KMS-11 (cell line): ENCODE measurements at regions not wholly inside any gene's neighbourhood (a gene's known extent, or its start where the extent isn't known, plus 50 kb on each side); places are given as distances from the start of the nearest gene placed in this dataset.
"Not testable (repeated sequence)": the region's sequence is repeated elsewhere in the genome, so short reads cannot be mapped to it uniquely, and the experiment has no call there.

Source experiments
- H2AFZ ChIP-seq: fragments of 200-600 bp; sonication (generic); 2 replicates; pipeline ENCODE4 v1.6.1; 2016; ENCODE audit warnings: antibody characterized with exemption, mixed run types, low read depth
- H3K27ac ChIP-seq: fragments of 200-600 bp; sonication (generic); 2 replicates; pipeline ENCODE4 v1.6.1; 2016; ENCODE audit warnings: mild to moderate bottlenecking, mixed run types
- H3K27me3 ChIP-seq: fragments of 200-600 bp; sonication (generic); 2 replicates; pipeline ENCODE4 v1.6.1; 2017; ENCODE audit warnings: mild to moderate bottlenecking, low read depth, mixed run types, moderate library complexity; ENCODE audit not compliant: insufficient read depth
- H3K36me3 ChIP-seq: fragments of 200-600 bp; sonication (generic); 2 replicates; pipeline ENCODE4 v1.6.1; 2017; ENCODE audit warnings: mild to moderate bottlenecking, mixed run types; ENCODE audit not compliant: insufficient read depth
- H3K4me1 ChIP-seq: fragments of 200-600 bp; sonication (generic); 2 replicates; pipeline ENCODE4 v1.6.1; 2016; ENCODE audit warnings: mild to moderate bottlenecking, low read depth, mixed run types; ENCODE audit not compliant: poor library complexity, severe bottlenecking
- H3K4me2 ChIP-seq: fragments of 200-600 bp; sonication (generic); 2 replicates; pipeline ENCODE4 v1.7.0; 2016; ENCODE audit warnings: mild to moderate bottlenecking, mixed run types
- H3K4me3 ChIP-seq: fragments of 200-600 bp; sonication (generic); IDR thresholded peaks from 2 replicates; pipeline ENCODE4 v1.6.1; 2017; ENCODE audit warnings: low read depth, low read length, mixed read lengths; ENCODE audit not compliant: insufficient read depth
- H3K79me2 ChIP-seq: fragments of 200-600 bp; sonication (generic); 2 replicates; pipeline ENCODE4 v1.6.1; 2016; ENCODE audit warnings: low read depth, mixed run types; ENCODE audit not compliant: insufficient read depth
- H3K9ac ChIP-seq: fragments of 200-600 bp; sonication (generic); 2 replicates; pipeline ENCODE4 v1.6.1; 2016; ENCODE audit warnings: mild to moderate bottlenecking, mixed run types
- H4K20me1 ChIP-seq: fragments of 200-600 bp; sonication (generic); 2 replicates; pipeline ENCODE4 v1.6.1; 2016; ENCODE audit warnings: mild to moderate bottlenecking, mixed run types; ENCODE audit not compliant: insufficient read depth
- TF ChIP-seq, protein P1 (sequence below): fragments of 200-600 bp; sonication (generic); conservative IDR thresholded peaks from 2 replicates; pipeline ENCODE4 v1.6.1; 2017; ENCODE audit warnings: low read depth, mild to moderate bottlenecking, antibody characterized with exemption, low read length, moderate library complexity, mixed read lengths

DNA sequence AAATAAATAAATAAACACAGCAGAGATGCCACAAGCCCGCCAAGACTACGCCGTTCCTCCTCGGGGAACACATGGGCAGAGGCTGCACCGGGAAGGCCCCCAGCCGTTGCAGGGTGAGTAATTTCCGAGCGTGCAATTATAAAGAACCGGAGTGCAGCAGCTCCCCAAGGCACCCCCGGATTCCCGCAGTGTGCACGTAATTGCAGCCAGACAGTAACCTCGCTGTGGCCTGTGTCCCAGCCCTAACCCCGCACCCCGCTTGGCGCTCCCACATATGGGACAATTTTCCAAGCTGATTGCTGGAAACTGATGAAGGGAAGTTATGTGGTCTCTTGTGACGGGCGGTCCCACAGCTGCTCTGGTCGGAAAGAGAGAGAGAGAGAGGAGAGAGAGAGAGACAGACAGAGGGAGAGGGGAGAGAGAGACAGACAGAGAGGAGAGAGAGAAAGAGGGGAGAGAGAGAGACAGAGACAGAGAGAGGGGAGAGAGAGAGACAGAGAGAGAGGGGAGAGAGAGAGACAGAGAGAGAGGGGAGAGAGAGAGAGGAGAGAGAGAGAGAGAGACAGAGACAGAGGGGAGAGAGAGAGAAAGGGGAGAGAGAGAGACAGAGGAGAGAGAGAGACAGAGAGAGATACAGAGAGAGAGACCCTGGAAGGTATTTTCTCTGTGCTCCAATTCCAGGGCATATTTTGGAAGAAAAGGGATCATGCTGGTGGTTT, 275.4 kb downstream of the SHOX start:
- H3K4me3 ChIP-seq = no peak overlapping the region
- H3K27me3 ChIP-seq = no peaks in the 10 kb centered on the region
- H3K36me3 ChIP-seq = no peaks in the 10 kb centered on the region
- TF ChIP-seq, protein P1, sequence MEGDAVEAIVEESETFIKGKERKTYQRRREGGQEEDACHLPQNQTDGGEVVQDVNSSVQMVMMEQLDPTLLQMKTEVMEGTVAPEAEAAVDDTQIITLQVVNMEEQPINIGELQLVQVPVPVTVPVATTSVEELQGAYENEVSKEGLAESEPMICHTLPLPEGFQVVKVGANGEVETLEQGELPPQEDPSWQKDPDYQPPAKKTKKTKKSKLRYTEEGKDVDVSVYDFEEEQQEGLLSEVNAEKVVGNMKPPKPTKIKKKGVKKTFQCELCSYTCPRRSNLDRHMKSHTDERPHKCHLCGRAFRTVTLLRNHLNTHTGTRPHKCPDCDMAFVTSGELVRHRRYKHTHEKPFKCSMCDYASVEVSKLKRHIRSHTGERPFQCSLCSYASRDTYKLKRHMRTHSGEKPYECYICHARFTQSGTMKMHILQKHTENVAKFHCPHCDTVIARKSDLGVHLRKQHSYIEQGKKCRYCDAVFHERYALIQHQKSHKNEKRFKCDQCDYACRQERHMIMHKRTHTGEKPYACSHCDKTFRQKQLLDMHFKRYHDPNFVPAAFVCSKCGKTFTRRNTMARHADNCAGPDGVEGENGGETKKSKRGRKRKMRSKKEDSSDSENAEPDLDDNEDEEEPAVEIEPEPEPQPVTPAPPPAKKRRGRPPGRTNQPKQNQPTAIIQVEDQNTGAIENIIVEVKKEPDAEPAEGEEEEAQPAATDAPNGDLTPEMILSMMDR = no peak
- no peak overlapping the region for H3K4me2 ChIP-seq
- H4K20me1 ChIP-seq = no peaks in the 10 kb centered on the region
- H2AFZ ChIP-seq = no peak overlapping the region
- no peak overlapping the region for H3K27ac ChIP-seq
- no peaks in the 10 kb centered on the region for H3K4me1 ChIP-seq
- H3K79me2 ChIP-seq = no peaks in the 10 kb centered on the region
- H3K9ac ChIP-seq = no peak overlapping the region

- Histone ChIP-seq H3K9ac (no peak overlapping the region), H3K4me2 (no peak overlapping the region), H3K79me2 (no peaks in the 10 kb centered on the region), H3K4me3 (no peak overlapping the region), H3K27me3 (no peaks in the 10 kb centered on the region), H3K27ac (no peak overlapping the region), H2AFZ (no peak overlapping the region), H4K20me1 (no peaks in the 10 kb centered on the region), H3K4me1 (no peaks in the 10 kb centered on the region), H3K36me3 (no peaks in the 10 kb centered on the region)
- TF ChIP-seq, protein P1 = no peak
Measured at GRCh38 chrX:903116-903515, 272.5 kb downstream of the SHOX start.

- H2AFZ ChIP-seq = no peak overlapping the region
- no peak overlapping the region for H3K4me2 ChIP-seq
- no peak overlapping the region for H3K9ac ChIP-seq
- H3K27ac ChIP-seq = no peak overlapping the region
- H3K36me3 ChIP-seq = no peaks in the 10 kb centered on the region
- H3K4me3 ChIP-seq = no peak overlapping the region
- no peaks in the 10 kb centered on the region for H3K27me3 ChIP-seq
- H3K4me1 ChIP-seq = no peaks in the 10 kb centered on the region
- TF ChIP-seq, protein P1 = no peak
- no peaks in the 10 kb centered on the region for H3K79me2 ChIP-seq
- H4K20me1 ChIP-seq = no peaks in the 10 kb centered on the region
Measured at GRCh38 chrX:896256-896655, 265.7 kb downstream of the SHOX start.

GRCh38 chrX:889966-890651, 259.5 kb downstream of the SHOX start:
- no peaks in the 10 kb centered on the region for H4K20me1 ChIP-seq
- no peak overlapping the region for H3K4me3 ChIP-seq
- H3K4me1 ChIP-seq = no peaks in the 10 kb centered on the region
- H3K9ac ChIP-seq = no peak overlapping the region
- TF ChIP-seq, protein P1 = no peak
- H3K27me3 ChIP-seq = no peaks in the 10 kb centered on the region
- H2AFZ ChIP-seq = no peak overlapping the region
- H3K79me2 ChIP-seq = no peaks in the 10 kb centered on the region
- no peak overlapping the region for H3K4me2 ChIP-seq
- H3K36me3 ChIP-seq = no peaks in the 10 kb centered on the region
- no peak overlapping the region for H3K27ac ChIP-seq

GRCh38 chrX:887724-888123, 257.1 kb downstream of the SHOX start:
- H3K36me3 ChIP-seq, H2AFZ ChIP-seq, H3K27me3 ChIP-seq, H3K27ac ChIP-seq, H3K79me2 ChIP-seq, H3K4me3 ChIP-seq, H3K9ac ChIP-seq, H3K4me1 ChIP-seq, H4K20me1 ChIP-seq, H3K4me2 ChIP-seq: not testable (repeated sequence)
